WTC11 (cell line): ENCODE measurements at regions not wholly inside any gene's neighbourhood (a gene's known extent, or its start where the extent isn't known, plus 50 kb on each side); places are given as distances from the start of the nearest gene placed in this dataset.

Experiments used
- ATAC-seq: fragments of 200-7000 bp; cut with Tn5 transposase; 2 replicates; pipeline ENCODE4 v1.10.0; 2021; ENCODE audit warnings: mild to moderate bottlenecking, moderate library complexity
- CTCF ChIA-PET: fragments of 300-600 bp; sonication (Branson Sonifier 250); formaldehyde crosslinking; loops from one replicate; lab custom pipeline; 2021; ENCODE audit warnings: antibody characterized with exemption; lab: Charles Lee
- POLR2A ChIA-PET: fragments of 350-600 bp; sonication (Branson Sonifier 250); formaldehyde crosslinking; loops from one replicate; lab custom pipeline; 2021; ENCODE audit warnings: antibody characterized with exemption; lab: Charles Lee
- DNase-seq: peaks from one replicate; pipeline ENCODE4 v3.0.0; 2021; ENCODE audit warnings: low spot score
- H3K27ac Mint-ChIP-seq: 2 replicates; pipeline ENCODE4 v1.8.0; 2021; ENCODE audit warnings: mixed read lengths
- H3K27me3 Mint-ChIP-seq: 2 replicates; pipeline ENCODE4 v1.8.0; 2021; ENCODE audit warnings: low read depth, mild to moderate bottlenecking, moderate library complexity, mixed read lengths
- H3K36me3 Mint-ChIP-seq: 2 replicates; pipeline ENCODE4 v1.8.0; 2021; ENCODE audit warnings: mixed read lengths
- H3K4me1 Mint-ChIP-seq: 2 replicates; pipeline ENCODE4 v1.8.0; 2022; ENCODE audit warnings: mixed read lengths
- H3K4me3 Mint-ChIP-seq: 2 replicates; pipeline ENCODE4 v1.8.0; 2021; ENCODE audit warnings: mild to moderate bottlenecking, moderate library complexity, mixed read lengths
- H3K9me3 Mint-ChIP-seq: 2 replicates; pipeline ENCODE4 v1.8.0; 2021; ENCODE audit warnings: mixed read lengths
- ARID4B ChIP-seq: sonication (generic); formaldehyde crosslinking; IDR thresholded peaks from 2 replicates; pipeline ENCODE4 v1.8.0; 2023; ENCODE audit warnings: missing genetic modification reagents, mild to moderate bottlenecking, borderline replicate concordance
- ATF2 ChIP-seq: sonication (generic); formaldehyde crosslinking; IDR thresholded peaks from 2 replicates; pipeline ENCODE4 v1.8.1; 2022; ENCODE audit warnings: low read depth, missing genetic modification reagents, borderline replicate concordance
- ATF6 ChIP-seq: sonication (generic); formaldehyde crosslinking; IDR thresholded peaks from 2 replicates; pipeline ENCODE4 v1.8.1; 2023; ENCODE audit warnings: mild to moderate bottlenecking, missing genetic modification reagents
- E2F1 ChIP-seq: sonication (generic); formaldehyde crosslinking; IDR thresholded peaks from 2 replicates; pipeline ENCODE4 v1.8.0; 2022; ENCODE audit warnings: mild to moderate bottlenecking, missing genetic modification reagents
- ESRRA ChIP-seq: sonication (generic); formaldehyde crosslinking; IDR thresholded peaks from 2 replicates; pipeline ENCODE4 v1.8.1; 2022; ENCODE audit warnings: mild to moderate bottlenecking, missing genetic modification reagents, borderline replicate concordance
- GRHL2 ChIP-seq: fragments of 250-450 bp; sonication (Bioruptor Pico); IDR thresholded peaks from 2 replicates; pipeline ENCODE4 v1.8.0; 2022; ENCODE audit warnings: mild to moderate bottlenecking, moderate library complexity; ENCODE audit not compliant: insufficient replicate concordance, severe bottlenecking
- HMGXB4 ChIP-seq: sonication (generic); formaldehyde crosslinking; IDR thresholded peaks from 2 replicates; pipeline ENCODE4 v1.8.1; 2023; ENCODE audit warnings: mild to moderate bottlenecking, moderate library complexity, missing genetic modification reagents
- MAX ChIP-seq: sonication (generic); formaldehyde crosslinking; IDR thresholded peaks from 2 replicates; pipeline ENCODE4 v1.8.0; 2022; ENCODE audit warnings: mild to moderate bottlenecking, missing genetic modification reagents
- MLX ChIP-seq: sonication (generic); formaldehyde crosslinking; IDR thresholded peaks from 2 replicates; pipeline ENCODE4 v1.8.1; 2023; ENCODE audit warnings: mild to moderate bottlenecking, missing genetic modification reagents, moderate library complexity
- NR2C2 ChIP-seq: sonication (generic); formaldehyde crosslinking; IDR thresholded peaks from 2 replicates; pipeline ENCODE4 v1.8.0; 2022; ENCODE audit warnings: mild to moderate bottlenecking, missing genetic modification reagents
- PRDM15 ChIP-seq: sonication (generic); formaldehyde crosslinking; IDR thresholded peaks from 2 replicates; pipeline ENCODE4 v1.8.0; 2022; ENCODE audit warnings: missing genetic modification reagents
- ZNF121 ChIP-seq: sonication (generic); formaldehyde crosslinking; IDR thresholded peaks from 2 replicates; pipeline ENCODE4 v1.8.0; 2023; ENCODE audit warnings: missing genetic modification reagents
- ZNF425 ChIP-seq: fragments of 250-450 bp; sonication (Bioruptor Pico); conservative IDR thresholded peaks from 2 replicates; pipeline ENCODE4 v1.9.0; 2021; ENCODE audit warnings: mild to moderate bottlenecking

GRCh38 chr12:131422187-131422520 lies 288.7 kb upstream of the SFSWAP start:
- ATAC-seq = no peak
- H3K4me1 Mint-ChIP-seq = 0 out of 2 replicates have a peak, but pooled peaks cover 3% of the 10 kb centered on the region
- peaks cover 43% of the 10 kb centered on the region for H3K36me3 Mint-ChIP-seq
- DNase-seq = no peak
- H3K4me3 Mint-ChIP-seq = no peak overlapping the region
- POLR2A ChIA-PET = interaction anchor here (0.5 kb wide), 1 partner anchor 474 kb away, joined by 7 read pairs; no protein-coding TSS in a partner anchor
- TF ChIP-seq MLX (CRISPR knock-in tag) (no peak), HMGXB4 (no peak)
- CTCF ChIA-PET = no interaction called here
- H3K9me3 Mint-ChIP-seq = peaks cover 62% of the 10 kb centered on the region
- no peak overlapping the region for H3K27ac Mint-ChIP-seq
- peaks cover 20% of the 10 kb centered on the region for H3K27me3 Mint-ChIP-seq

- peaks cover 59% of the 10 kb centered on the region for H3K9me3 Mint-ChIP-seq
- no peak overlapping the region for H3K27ac Mint-ChIP-seq
- CTCF ChIA-PET = no interaction called here
- H3K36me3 Mint-ChIP-seq = peaks cover 43% of the 10 kb centered on the region
- DNase-seq (no peak), ATAC-seq (no peak)
- no peak overlapping the region for H3K4me3 Mint-ChIP-seq
- peaks cover 16% of the 10 kb centered on the region for H3K27me3 Mint-ChIP-seq
- no peak for TF ChIP-seq E2F1 (CRISPR knock-in tag)
- TF ChIP-seq ATF6 (CRISPR knock-in tag) = no peak
- POLR2A ChIA-PET = no interaction called here
- H3K4me1 Mint-ChIP-seq = 0 out of 2 replicates have a peak, but pooled peaks cover 3% of the 10 kb centered on the region
Measured at GRCh38 chr12:131422744-131423143, 288.1 kb upstream of the SFSWAP start.

- no peak for TF ChIP-seq MAX (CRISPR knock-in tag)
- TF ChIP-seq ESRRA (CRISPR knock-in tag) = no peak
- no peak for TF ChIP-seq ZNF121 (CRISPR knock-in tag)
- no peak for TF ChIP-seq ATF2 (CRISPR knock-in tag)
- TF ChIP-seq ARID4B = no peak
- TF ChIP-seq NR2C2 = no peak
- TF ChIP-seq GRHL2 (CRISPR knock-in tag) = no peak
- TF ChIP-seq PRDM15 = no peak
- TF ChIP-seq ZNF425 (CRISPR knock-in tag) = no peak
- TF ChIP-seq, all 79 proteins: peak for 0
- ATAC-seq = no peak
- Mint-ChIP-seq H3K9me3 (peaks cover 45% of the 10 kb centered on the region), H3K4me3 (no peak overlapping the region), H3K27me3 (peaks cover 10% of the 10 kb centered on the region), H3K27ac (no peak overlapping the region), H3K4me1 (peaks cover 9% of the 10 kb centered on the region), H3K36me3 (peaks cover 31% of the 10 kb centered on the region)
- DNase-seq = no peak
- ChIA-PET POLR2A (no interaction called here), CTCF (no interaction called here)
Measured at GRCh38 chr12:131424270-131424669, 286.6 kb upstream of the SFSWAP start.
